ENCODE measurements at regions not wholly inside any gene's neighbourhood (a gene's known extent, or its start where the extent isn't known, plus 50 kb on each side); places are given as distances from the start of the nearest gene placed in this dataset.

DNA sequence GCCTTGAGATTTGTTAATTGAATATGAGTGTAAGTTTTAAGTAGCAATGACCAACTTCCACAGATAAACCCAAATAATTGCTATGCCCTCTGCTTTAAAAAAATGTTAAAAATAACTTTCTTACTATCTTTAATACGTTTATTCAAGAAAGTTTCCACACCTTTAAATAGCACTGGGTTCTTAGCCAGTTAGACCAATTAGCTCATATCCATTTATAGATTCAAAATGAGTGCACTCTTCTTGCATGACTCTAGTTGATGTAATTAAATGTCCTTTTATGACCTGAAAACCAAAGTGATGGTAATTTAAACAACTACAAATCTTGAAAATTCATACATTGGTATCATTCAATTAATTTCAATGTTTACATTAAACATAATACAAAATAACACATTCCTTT is 50.8 kb upstream of the CACNA2D1 start:
- TF ChIP-seq CTCF (IDR thresholded peaks at IDR 0.05; ENCODE audit: low read depth, low read length, missing control alignments): no peak
- no peak overlapping the region for H3K4me3 ChIP-seq (replicated peaks; ENCODE audit: low read depth, low read length)
- DNase-seq (ENCODE audit: extremely low read depth, low read depth): no peak

All from HFF-Myc (cell line).